ENCODE measurements at regions not wholly inside any gene's neighbourhood (a gene's known extent, or its start where the extent isn't known, plus 50 kb on each side); places are given as distances from the start of the nearest gene placed in this dataset.
A peak's percentile ranks its signal among the peaks of the same experiment; 100 is the strongest.
"Not testable (repeated sequence)": the region's sequence is repeated elsewhere in the genome, so short reads cannot be mapped to it uniquely, and the experiment has no call there.

DNA sequence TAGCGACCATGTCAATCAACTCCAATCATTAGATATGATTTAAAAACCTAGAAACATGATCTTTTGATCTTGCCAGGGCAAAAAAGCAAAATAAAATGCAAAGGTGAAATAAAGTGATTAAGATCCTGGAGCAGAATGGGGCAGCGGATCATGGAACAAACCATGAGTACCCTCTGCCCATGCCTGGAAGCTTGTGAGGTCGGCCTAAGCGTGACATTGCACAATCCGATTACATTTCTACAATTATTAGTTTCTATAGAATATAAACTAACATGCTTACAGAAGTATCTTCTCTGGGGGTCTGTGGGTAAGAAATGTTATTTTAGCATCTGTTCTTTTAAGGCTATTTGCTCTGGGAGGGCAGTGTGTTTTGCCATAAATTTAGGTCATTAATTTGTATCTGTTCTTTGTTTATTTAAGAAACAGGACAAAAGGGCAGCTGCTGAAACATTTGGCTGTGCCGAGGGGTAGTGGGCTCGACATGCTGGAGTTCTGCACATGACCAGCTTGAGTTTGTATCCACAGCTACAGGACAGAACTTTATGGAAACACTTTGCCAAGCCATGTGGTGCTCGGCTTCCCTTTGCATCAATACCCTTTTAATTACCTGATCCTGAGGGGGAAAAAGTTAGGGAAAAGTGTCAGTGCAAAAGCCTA, 55.9 kb downstream of the ZBTB18 start:
- no peak for DNase-seq

DNA sequence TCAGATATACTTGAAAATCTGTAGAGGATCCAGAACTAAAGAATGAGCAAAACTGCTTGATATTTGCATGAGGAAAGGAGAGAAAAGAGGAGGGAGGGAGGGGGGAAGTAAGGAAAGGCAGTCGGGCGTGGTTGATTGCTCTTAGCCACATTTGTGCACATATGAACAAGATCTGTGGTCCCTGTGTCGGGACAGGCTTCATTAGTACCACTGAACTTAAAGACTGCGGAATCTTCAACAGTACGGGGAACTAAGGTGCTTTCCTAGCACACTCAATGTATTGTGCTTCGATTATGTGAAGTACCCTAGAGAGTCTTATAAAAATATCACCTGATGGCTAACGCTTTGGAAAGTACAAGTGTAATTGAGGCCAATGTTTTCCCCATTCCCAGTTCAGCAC, 59.9 kb downstream of the ZBTB18 start:
- no peak for DNase-seq

DNA sequence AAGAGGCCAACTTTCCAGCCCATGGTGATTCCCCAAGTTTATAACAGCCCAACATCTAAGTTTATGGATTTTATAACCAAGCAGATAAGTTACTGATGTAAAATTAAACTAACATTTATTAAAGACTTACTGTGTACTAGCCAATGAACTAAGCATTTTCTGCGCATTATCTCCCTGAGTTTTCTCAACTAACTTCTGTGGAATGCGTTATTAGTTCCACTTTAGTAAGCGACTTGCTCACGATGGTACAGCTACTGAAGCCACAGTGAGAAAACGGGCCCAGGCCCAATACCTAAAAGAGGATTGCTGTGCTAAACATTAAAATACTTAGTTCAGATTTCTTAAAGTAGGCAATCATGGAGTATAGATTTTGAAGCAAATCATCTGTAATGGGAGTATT, 61.0 kb downstream of the ZBTB18 start:
- no peak for DNase-seq

- DNase-seq = no peak
Observed at GRCh38 chr1:244112636-244113035, 61.6 kb downstream of the ZBTB18 start.

- no peak for DNase-seq
Observed at GRCh38 chr1:244113532-244114320, 62.6 kb downstream of the ZBTB18 start.

DNA sequence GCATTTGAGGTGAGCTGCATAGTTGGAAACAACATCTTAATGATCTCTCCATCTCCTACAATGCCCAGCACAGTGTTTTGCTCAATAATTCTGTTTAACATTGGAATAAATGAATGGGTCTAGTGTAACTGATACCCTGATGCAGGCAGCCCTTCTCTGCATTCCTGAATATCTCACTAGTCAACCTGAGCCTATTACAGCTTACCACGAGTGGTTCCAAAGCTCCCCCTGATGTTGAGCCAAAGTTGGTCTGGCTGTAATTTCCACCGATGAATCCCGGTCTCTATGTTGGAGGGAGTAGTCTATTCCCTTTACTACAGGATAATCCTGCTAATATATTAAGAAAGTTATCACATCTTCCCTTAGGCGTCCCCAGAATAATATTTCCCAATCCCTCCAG, 63.8 kb downstream of the ZBTB18 start:
- no peak for DNase-seq

DNA sequence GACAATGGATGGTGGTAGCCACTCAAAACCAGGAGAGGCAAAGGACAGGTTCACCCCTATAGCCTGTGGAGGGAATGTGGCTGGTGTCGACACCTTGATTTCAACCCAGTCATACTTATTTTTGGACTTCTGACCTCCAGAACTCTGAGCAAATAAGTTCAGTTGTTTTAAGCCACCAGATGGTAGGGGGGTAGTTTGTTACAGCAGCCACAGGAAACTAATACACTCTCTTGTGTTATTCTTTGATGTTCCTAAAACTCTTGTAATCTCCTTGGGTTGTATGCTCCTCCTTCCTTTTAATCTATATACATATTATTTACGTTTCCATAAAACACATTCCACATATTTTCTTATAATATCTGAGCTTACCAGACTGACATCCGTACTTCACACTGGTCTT, 65.9 kb downstream of the ZBTB18 start:
- no peak for DNase-seq

DNA sequence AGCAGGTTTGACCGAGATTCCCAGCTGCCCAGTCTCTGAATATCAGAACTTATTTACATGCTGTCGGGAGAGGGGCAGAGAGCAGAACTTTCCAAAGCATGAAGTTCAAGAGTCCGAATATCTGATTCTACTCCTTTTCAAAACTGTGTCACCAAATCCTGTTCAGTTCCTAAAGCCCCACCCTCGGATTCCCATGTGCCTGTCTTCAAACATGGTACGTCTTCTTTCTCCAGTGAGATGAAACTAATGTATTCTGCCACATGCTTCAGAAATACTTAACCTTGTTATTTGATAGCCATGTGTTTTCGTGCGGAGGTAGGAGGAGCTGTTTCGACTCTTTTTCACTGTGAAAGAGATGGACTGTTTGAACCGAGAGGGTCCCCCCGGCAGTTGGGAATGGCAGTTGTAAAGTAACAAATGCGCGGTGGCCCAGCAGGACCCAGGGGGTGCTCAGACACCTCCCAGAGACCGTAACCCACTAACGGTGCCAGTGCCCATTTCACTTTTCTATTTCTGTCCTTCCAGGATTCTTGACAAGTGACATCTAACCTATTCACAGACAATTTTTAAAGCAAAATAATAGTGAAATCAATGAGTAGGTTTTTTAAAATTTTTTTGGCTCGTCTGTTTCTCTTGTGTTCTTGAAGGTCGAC, 67.2 kb downstream of the ZBTB18 start:
- DNase-seq = no peak

GRCh38 chr1:244128591-244129383, 77.7 kb downstream of the ZBTB18 start:
- no peak for DNase-seq

DNA sequence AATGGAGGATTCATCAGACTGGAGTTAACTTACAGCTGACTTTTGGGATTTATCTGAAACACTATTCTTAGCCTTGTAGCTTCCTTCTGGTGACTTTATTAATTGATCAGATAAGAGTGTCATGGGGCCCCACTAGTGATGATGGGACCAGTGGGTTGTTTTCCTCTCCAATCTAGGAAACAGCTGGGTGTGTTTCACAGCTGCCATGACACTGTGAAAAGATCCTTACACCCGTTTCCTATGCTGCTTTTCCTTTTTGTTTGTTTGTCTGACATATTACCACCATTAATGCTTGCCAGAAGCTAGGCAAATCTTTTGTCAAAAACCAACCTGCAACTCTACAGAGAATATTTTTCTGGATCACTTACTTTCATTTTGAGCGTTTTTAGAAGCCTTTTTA, 86.2 kb downstream of the ZBTB18 start:
- DNase-seq = no peak

DNA sequence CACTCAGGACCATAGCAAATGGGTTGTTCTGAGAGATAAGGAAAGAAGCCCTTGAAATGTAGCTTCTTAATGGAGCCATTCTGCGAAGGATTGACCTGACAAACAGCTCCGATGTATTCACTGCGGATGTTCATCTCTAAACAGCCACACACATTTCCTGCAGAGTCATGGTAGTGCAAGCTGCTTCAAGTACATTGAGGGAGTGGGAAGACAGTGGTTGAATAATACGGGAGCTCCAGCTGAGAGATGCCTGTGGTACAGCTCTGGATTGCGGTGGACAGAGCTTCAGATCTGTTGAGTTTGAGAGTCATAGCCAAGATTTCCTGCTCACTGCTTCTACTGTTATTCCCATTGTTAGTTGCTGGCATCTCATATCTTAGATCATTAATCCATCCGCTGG, 86.6 kb downstream of the ZBTB18 start:
- no peak for DNase-seq

GRCh38 chr1:244138399-244138798, 87.3 kb downstream of the ZBTB18 start:
- no peak for DNase-seq

DNA sequence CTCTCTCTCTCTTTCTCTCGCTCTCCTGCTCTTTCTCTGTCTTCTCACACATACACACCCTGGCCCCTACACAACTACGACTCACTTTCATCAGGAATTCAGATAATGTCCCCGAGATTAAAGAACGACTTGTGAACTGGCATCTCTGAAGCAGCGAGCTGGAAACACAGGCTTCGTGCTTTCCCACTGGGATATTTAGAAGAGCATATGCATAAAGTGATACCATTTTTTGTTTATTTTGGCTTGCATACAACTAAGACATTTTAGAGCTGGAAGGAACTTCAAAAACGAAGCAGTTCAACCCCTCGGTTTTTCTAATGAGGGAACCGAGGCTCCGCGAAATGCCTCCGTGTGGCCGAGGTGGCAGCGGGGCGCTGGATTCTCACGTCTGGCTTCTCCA, 88.6 kb downstream of the ZBTB18 start:
- no peak for DNase-seq

DNA sequence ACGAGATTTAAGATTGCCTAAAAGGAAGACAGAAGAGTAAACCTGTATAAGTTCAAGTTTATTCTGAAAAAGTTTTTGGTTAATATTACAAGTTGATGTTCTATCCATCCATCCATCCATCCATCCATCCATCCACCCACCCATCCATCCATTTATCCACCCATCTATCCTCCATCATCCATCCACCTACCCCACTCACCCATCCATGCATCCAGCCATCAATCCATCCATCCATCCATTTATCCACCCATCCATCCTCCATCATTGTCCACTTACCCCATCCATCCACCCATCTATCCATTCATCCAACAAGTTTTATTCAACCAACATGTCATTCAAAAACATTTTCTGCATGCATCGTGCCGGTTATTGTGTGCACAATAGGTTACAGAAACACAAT, 89.3 kb downstream of the ZBTB18 start:
- no peak for DNase-seq

GRCh38 chr1:244144053-244144452, 93.0 kb downstream of the ZBTB18 start:
- no peak for DNase-seq

- DNase-seq = no peak
Observed at GRCh38 chr1:244150071-244150470, 99.0 kb downstream of the ZBTB18 start.

GRCh38 chr1:244150665-244151064, 99.6 kb downstream of the ZBTB18 start:
- no peak for DNase-seq

DNA sequence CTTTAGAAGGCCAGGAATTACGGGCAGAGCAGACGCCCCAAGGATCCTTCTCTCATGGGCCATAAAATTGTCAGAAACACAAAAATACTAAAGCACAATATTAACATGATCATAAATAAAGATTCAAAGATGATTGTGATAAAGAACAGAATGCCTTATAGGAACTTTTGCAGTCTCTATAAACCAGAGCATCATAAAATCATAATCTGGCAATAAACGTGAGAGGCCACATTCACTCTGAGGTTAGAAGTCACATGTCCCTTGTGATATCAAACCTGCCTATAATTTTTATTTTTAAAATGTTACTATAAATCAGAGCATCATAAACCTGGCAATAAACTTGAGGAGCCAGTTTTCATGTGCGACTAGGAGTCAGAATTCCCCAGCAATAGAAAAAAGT, 100.5 kb downstream of the ZBTB18 start:
- no peak for DNase-seq

DNA sequence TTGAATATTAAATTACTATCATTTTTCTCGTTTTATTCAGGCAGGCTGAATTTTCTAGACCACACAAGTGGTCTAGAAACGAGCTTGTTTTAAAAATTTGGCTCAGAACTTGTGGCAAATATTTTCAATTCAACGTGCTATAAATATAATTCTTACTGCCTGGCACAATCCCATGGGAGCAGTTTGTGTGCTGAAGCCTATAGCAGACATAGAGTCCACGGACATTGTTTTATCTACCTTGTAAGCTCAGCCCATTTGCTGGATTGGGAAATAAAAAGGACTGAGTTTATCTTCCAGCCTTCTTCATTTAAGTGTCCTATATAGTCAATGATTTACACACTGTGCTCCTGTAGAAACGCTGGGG, 103.4 kb downstream of the ZBTB18 start:
- DNase-seq = no peak

- peak; percentile 77 for DNase-seq
Observed at GRCh38 chr1:244154872-244155531, 103.9 kb downstream of the ZBTB18 start.

- DNase-seq = no peak
Observed at GRCh38 chr1:244155661-244156060, 104.6 kb downstream of the ZBTB18 start.

DNA sequence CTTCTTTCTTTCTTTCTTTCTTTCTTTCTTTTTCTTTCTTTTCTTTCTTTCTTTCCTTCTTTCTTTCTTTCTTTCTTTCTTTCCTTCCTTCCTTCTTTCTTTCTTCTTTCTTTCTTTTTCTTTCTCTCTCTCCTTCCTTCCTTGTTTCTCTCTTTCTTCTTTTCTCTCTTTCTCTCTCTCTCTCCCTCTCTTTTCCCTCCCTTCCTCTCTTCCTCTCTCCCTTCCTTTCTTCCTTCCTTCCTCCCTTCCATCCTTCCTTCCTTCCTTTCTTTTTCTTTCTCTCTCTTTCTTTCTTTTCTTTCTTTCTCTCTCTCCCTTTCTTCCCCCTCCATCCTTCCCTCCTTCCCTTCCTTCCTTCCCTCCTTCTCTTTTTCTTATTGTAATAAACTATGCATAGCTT, 105.5 kb downstream of the ZBTB18 start:
- DNase-seq = not testable (repeated sequence)

All from femur (tissue), 1 donor.